ENCODE measurements at regions not wholly inside any gene's neighbourhood (a gene's known extent, or its start where the extent isn't known, plus 50 kb on each side); places are given as distances from the start of the nearest gene placed in this dataset.

DNA sequence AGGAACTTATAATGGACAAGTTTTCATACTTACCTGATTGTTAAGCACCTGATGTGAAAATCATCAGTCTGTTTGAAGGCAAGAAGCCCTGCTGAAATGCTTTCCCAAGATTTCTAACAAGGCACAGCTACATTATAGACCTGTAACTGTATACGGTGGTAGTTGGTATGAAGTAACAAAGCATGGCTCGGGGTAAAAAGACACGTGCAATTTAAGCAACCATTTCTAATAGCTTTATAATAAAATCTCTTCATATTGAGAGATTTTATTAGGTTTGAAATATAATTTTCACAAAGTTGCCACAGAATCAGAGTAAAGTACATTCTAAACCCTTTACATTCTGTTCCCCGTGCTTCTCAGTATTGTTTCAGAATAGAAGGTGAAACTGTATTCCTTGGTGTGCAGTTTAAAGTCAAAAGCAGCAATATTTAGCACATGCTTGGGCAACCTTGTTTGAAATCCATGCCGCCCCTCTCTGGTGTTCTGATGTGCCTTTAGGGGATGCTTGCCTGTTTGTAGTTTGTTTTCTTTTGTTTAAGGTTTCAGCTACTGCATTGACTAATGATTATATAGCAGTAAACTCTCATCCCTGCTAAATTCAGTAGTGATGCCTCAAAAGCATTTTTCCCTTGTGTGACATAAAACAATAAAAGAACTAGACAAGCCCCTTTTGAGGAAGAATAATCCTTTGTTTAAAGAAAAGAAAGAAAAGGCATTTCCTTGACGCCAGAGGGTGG lies 125.2 kb upstream of the OBI1 start:
- Histone ChIP-seq H4K91ac (replicated peaks; ENCODE audit: insufficient read length, low read length) (no peak overlapping the region), H3K36me3 (ENCODE audit: control insufficient read depth in 2 of 4, insufficient read depth in 4 of 4, low read length in 3 of 4) (no peaks in the 10 kb centered on the region), H3K18ac (ENCODE audit: extremely low read depth, low read length) (no peak overlapping the region), H4K5ac (ENCODE audit: insufficient read length, low read depth, low read length) (no peak overlapping the region), H3K4me2 (ENCODE audit: insufficient read depth in 1 of 2, low read depth in 2 of 2, low read length in 2 of 2) (no peak overlapping the region), H3K4me1 (replicated peaks in 1 of 4; ENCODE audit: control insufficient read depth in 3 of 4, insufficient read depth in 4 of 4, low read length in 3 of 4) (peaks cover 0 to 4% (median 0%) of the 10 kb centered on the region in 4 experiments; a peak in 1 of 7 replicates), H3K23ac (ENCODE audit: insufficient read length) (no peak overlapping the region), H3K27me3 (replicated peaks in 1 of 4; ENCODE audit: control insufficient read depth in 3 of 4, extremely low read depth in 1 of 4, insufficient read depth in 3 of 4, low read length in 3 of 4) (no peaks in the 10 kb centered on the region), H3K79me2 (ENCODE audit: control insufficient read depth in 1 of 2, insufficient read depth in 2 of 2, low read length in 2 of 2) (no peaks in the 10 kb centered on the region), H2BK20ac (ENCODE audit: low read length) (no peak overlapping the region), H3K14ac (ENCODE audit: insufficient read length) (no peak overlapping the region), H3K23me2 (ENCODE audit: low read depth, low read length) (no peaks in the 10 kb centered on the region), H3K9ac (replicated peaks in 1 of 4; ENCODE audit: extremely low read depth in 1 of 4, low read depth in 3 of 4, low read length in 3 of 4) (no peak overlapping the region), H4K20me1 (replicated peaks in 1 of 2; ENCODE audit: control insufficient read depth in 1 of 2, insufficient read depth in 2 of 2, low read length in 2 of 2) (no peaks in the 10 kb centered on the region), H2AFZ (ENCODE audit: low read length) (no peak overlapping the region), H2AK5ac (ENCODE audit: low read depth, low read length) (no peak overlapping the region), H2BK5ac (ENCODE audit: low read depth, low read length) (no peak overlapping the region), H3K27ac (ENCODE audit: low read depth, low read length) (no peak overlapping the region), H3K4me3 (ENCODE audit: extremely low read depth in 1 of 4, insufficient read depth in 2 of 4, low read depth in 3 of 4, low read length in 4 of 4) (no peak overlapping the region), H2BK120ac (replicated peaks; ENCODE audit: low read depth, low read length) (no peak overlapping the region), H2BK15ac (ENCODE audit: low read length) (no peak overlapping the region), H3K9me3 (ENCODE audit: insufficient read depth in 2 of 2, low read depth in 1 of 2, low read length in 1 of 2) (no peaks in the 10 kb centered on the region), H4K8ac (ENCODE audit: extremely low read depth, insufficient read depth, low read length) (no peak overlapping the region), H3K79me1 (ENCODE audit: low read depth, low read length) (no peaks in the 10 kb centered on the region), H2BK12ac (ENCODE audit: low read depth, low read length) (no peak overlapping the region), H3K56ac (replicated peaks; ENCODE audit: insufficient read length, low read depth, low read length) (no peak overlapping the region), H3K4ac (replicated peaks; ENCODE audit: insufficient read length, low read depth, low read length) (no peak overlapping the region)
- CTCF ChIA-PET (ENCODE audit: partially characterized antibody), result no interaction called here
- no peak for DNase-seq (ENCODE audit: low read depth in 1 of 2, low spot score in 2 of 2)
- 82% methylated on average over 6 of the region's 6 CpGs; no CpG with 5 or more reads in 1 of the 2 experiments for WGBS, 2 experiments (ENCODE audit: extremely low coverage in 1 of 2, insufficient coverage in 1 of 2, insufficient read length in 1 of 2, insufficient replicate concordance in 2 of 2, low coverage in 1 of 2, low lambda C conversion rate in 2 of 2, missing lambda C conversion rate in 1 of 2)
- no peak for FAIRE-seq
- POLR2A ChIA-PET (ENCODE audit: partially characterized antibody), result no interaction called here
- TF ChIP-seq CREB1 (IDR thresholded peaks at IDR 0.05) (no peak), SRF (IDR thresholded peaks at IDR 0.05; ENCODE audit: low read depth, low read length) (no peak), TCF12 (IDR thresholded peaks at IDR 0.05; ENCODE audit: low read depth, low read length) (no peak), NRF1 (IDR thresholded peaks at IDR 0.05; ENCODE audit: low read depth, low read length) (no peak), CTCF (IDR thresholded peaks at IDR 0.05; ENCODE audit: control extremely low read depth in 1 of 3, insufficient read depth in 1 of 3, low read depth in 1 of 3, low read length in 3 of 3) (no peak), CBX8 (IDR thresholded peaks at IDR 0.05; ENCODE audit: borderline replicate concordance, low read depth, low read length) (no peak), JUN (IDR thresholded peaks at IDR 0.05; ENCODE audit: low read depth, low read length) (no peak)

All from H1 (cell line).